ENCODE measurements at regions not wholly inside any gene's neighbourhood (a gene's known extent, or its start where the extent isn't known, plus 50 kb on each side); places are given as distances from the start of the nearest gene placed in this dataset.

GRCh38 chr11:69378303-69379141 is 84.6 kb downstream of the MYEOV start:
- H3K27ac ChIP-seq: no peak overlapping the region
- no peak for TF ChIP-seq CTCF (IDR thresholded peaks at IDR 0.05; ENCODE audit: low read depth, low read length)
- H3K27me3 ChIP-seq: no peaks in the 10 kb centered on the region
- no peaks in the 10 kb centered on the region for H3K4me1 ChIP-seq (ENCODE audit: low read depth)
- DNase-seq (ENCODE audit: low read depth in 1 of 2, low spot score in 1 of 2): no peak
- no peak overlapping the region for H3K4me3 ChIP-seq
- no peaks in the 10 kb centered on the region for H3K36me3 ChIP-seq
- H3K9me3 ChIP-seq (ENCODE audit: low read depth): no peaks in the 10 kb centered on the region

- DNase-seq (ENCODE audit: low read depth in 1 of 2, low spot score in 1 of 2): no peak
- no peak for TF ChIP-seq CTCF (IDR thresholded peaks at IDR 0.05; ENCODE audit: low read depth, low read length)
- H3K4me3 ChIP-seq: no peak overlapping the region
- no peaks in the 10 kb centered on the region for H3K36me3 ChIP-seq
- H3K9me3 ChIP-seq (ENCODE audit: low read depth): no peaks in the 10 kb centered on the region
- no peaks in the 10 kb centered on the region for H3K27me3 ChIP-seq
- no peak overlapping the region for H3K27ac ChIP-seq
- no peaks in the 10 kb centered on the region for H3K4me1 ChIP-seq (ENCODE audit: low read depth)
Measured at GRCh38 chr11:69380451-69380901, 86.5 kb downstream of the MYEOV start.

- Histone ChIP-seq H3K4me3 (no peak overlapping the region), H3K4me1 (ENCODE audit: low read depth) (no peaks in the 10 kb centered on the region), H3K9me3 (ENCODE audit: low read depth) (no peaks in the 10 kb centered on the region), H3K27ac (no peak overlapping the region), H3K27me3 (no peaks in the 10 kb centered on the region), H3K36me3 (no peaks in the 10 kb centered on the region)
- TF ChIP-seq CTCF (IDR thresholded peaks at IDR 0.05; ENCODE audit: low read depth, low read length): no peak
- DNase-seq (ENCODE audit: low read depth in 1 of 2, low spot score in 1 of 2): no peak
Measured at GRCh38 chr11:69380921-69381581, 87.1 kb downstream of the MYEOV start.

- Histone ChIP-seq H3K4me3 (no peak overlapping the region), H3K27me3 (no peaks in the 10 kb centered on the region), H3K36me3 (no peaks in the 10 kb centered on the region), H3K9me3 (ENCODE audit: low read depth) (no peaks in the 10 kb centered on the region), H3K27ac (no peak overlapping the region), H3K4me1 (ENCODE audit: low read depth) (no peaks in the 10 kb centered on the region)
- TF ChIP-seq CTCF (IDR thresholded peaks at IDR 0.05; ENCODE audit: low read depth, low read length): no peak
- DNase-seq (ENCODE audit: low read depth in 1 of 2, low spot score in 1 of 2): no peak
Measured at GRCh38 chr11:69381681-69382130, 87.8 kb downstream of the MYEOV start.

- H3K4me1 ChIP-seq (ENCODE audit: low read depth): no peaks in the 10 kb centered on the region
- no peaks in the 10 kb centered on the region for H3K36me3 ChIP-seq
- DNase-seq (ENCODE audit: low read depth in 1 of 2, low spot score in 1 of 2): peak in 1 of 2 donors; percentile 43
- no peak overlapping the region for H3K4me3 ChIP-seq
- no peaks in the 10 kb centered on the region for H3K9me3 ChIP-seq (ENCODE audit: low read depth)
- no peak for TF ChIP-seq CTCF (IDR thresholded peaks at IDR 0.05; ENCODE audit: low read depth, low read length)
- no peak overlapping the region for H3K27ac ChIP-seq
- no peaks in the 10 kb centered on the region for H3K27me3 ChIP-seq
Measured at GRCh38 chr11:69382131-69383128, 88.5 kb downstream of the MYEOV start.

All from cardiac muscle cell (in vitro differentiated cells and primary cell).